Cardiac muscle cell (in vitro differentiated cells and primary cell): ENCODE measurements at regions not wholly inside any gene's neighbourhood (a gene's known extent, or its start where the extent isn't known, plus 50 kb on each side); places are given as distances from the start of the nearest gene placed in this dataset.

Experiments
- DNase-seq, 2 donors: peaks; one replicate each; pipeline versions ENCODE4 v3.0.0 to v3.0.0-alpha.2; 2010 to 2017; ENCODE audit warnings: low read depth in 1 of 2, low spot score in 1 of 2
- H3K27ac ChIP-seq: fragments of 200-600 bp; sonication (generic); 2 replicates; pipeline ENCODE4 v1.5.1; 2016
- H3K27me3 ChIP-seq: fragments of 200-600 bp; sonication (generic); 2 replicates; pipeline ENCODE4 v1.6.0; 2016; ENCODE audit warnings: control low read depth
- H3K36me3 ChIP-seq: fragments of 200-600 bp; sonication (generic); 2 replicates; pipeline ENCODE4 v1.5.1; 2016; ENCODE audit warnings: control low read depth
- H3K4me1 ChIP-seq: fragments of 200-600 bp; sonication (generic); 2 replicates; pipeline ENCODE4 v1.8.1; 2017; ENCODE audit warnings: low read depth, mild to moderate bottlenecking, mixed run types
- H3K4me3 ChIP-seq: fragments of 200-600 bp; sonication (generic); 2 replicates; pipeline ENCODE4 v1.5.1; 2016; ENCODE audit warnings: mild to moderate bottlenecking
- H3K9me3 ChIP-seq: fragments of 200-600 bp; sonication (generic); 2 replicates; pipeline ENCODE4 v1.5.1; 2017; ENCODE audit warnings: low read depth, mild to moderate bottlenecking, control low read depth
- CTCF ChIP-seq: IDR thresholded peaks from 2 replicates; pipeline ENCODE4 v1.5.1; 2012; ENCODE audit warnings: low read depth, mild to moderate bottlenecking, low read length

DNA sequence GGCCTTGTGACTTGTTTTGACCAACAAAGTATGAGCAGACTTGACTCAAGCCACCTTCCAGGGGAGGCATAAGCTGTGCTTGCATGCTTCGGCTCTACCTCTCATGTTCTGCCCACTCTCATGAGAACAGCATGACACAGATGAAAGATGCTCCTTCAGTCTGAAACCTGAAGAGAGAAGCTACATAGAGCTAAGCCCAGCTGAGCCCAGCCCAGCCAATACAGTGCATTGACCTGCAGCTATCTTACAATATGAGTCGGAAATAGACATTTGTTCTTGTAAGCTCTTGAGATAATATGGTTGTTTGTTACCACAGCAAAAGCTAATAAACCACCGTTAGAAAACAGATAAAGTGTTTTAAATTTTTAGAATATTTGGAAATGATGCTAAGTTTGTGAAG, 426.7 kb upstream of the PKDCC start:
- Histone ChIP-seq H3K4me3 (no peak overlapping the region), H3K9me3 (no peaks in the 10 kb centered on the region), H3K27ac (no peak overlapping the region), H3K27me3 (no peaks in the 10 kb centered on the region), H3K4me1 (no peaks in the 10 kb centered on the region), H3K36me3 (no peaks in the 10 kb centered on the region)
- TF ChIP-seq CTCF: no peak
- no peak for DNase-seq

DNA sequence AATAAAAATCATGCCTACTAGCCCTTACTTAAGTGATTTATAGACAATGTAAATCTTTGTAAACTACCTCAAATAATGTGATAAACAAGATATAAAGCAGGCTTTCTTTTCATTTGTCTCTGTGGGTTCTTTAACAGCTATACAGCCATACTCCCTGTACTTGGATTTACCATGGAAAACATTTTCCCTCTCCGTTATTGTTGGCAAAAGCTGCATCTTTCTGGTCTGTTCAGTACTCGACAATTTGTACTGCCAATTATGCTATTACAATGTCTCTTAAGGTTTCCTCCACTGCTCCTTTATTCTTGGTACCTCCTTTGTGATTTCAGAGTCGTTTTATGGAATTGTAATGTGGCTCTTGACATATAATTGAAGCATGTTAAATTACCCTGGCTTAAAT, 426.3 kb upstream of the PKDCC start:
- H3K4me3 ChIP-seq: no peak overlapping the region
- H3K27ac ChIP-seq: no peak overlapping the region
- no peaks in the 10 kb centered on the region for H3K9me3 ChIP-seq
- no peaks in the 10 kb centered on the region for H3K4me1 ChIP-seq
- no peak for TF ChIP-seq CTCF
- H3K27me3 ChIP-seq: no peaks in the 10 kb centered on the region
- no peaks in the 10 kb centered on the region for H3K36me3 ChIP-seq
- no peak for DNase-seq

DNA sequence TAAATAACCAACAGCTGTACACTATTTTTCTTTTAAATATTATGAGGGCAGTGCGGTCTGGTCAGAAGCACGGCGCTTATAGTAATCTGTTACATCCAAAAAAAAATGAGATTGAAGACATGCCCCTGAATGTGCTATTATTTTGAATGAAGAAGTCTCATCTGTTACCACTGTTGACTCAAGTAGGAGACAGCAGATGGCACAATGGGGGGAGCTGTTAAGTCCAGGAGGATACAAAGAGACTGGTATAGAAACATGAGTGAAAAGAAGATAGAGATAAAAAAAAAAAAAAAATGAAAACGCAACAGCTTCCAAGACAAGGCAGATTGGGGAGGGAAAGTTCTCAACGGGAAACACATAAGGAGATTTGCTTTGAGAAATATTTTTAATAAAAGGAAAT, 425.5 kb upstream of the PKDCC start:
- no peaks in the 10 kb centered on the region for H3K36me3 ChIP-seq
- no peaks in the 10 kb centered on the region for H3K27me3 ChIP-seq
- no peaks in the 10 kb centered on the region for H3K9me3 ChIP-seq
- H3K4me1 ChIP-seq: no peaks in the 10 kb centered on the region
- TF ChIP-seq CTCF: no peak
- no peak for DNase-seq
- H3K27ac ChIP-seq: no peak overlapping the region
- H3K4me3 ChIP-seq: no peak overlapping the region

GRCh38 chr2:41626936-41627335, 420.9 kb upstream of the PKDCC start:
- no peaks in the 10 kb centered on the region for H3K4me1 ChIP-seq
- no peak for DNase-seq
- no peaks in the 10 kb centered on the region for H3K27me3 ChIP-seq
- no peaks in the 10 kb centered on the region for H3K9me3 ChIP-seq
- H3K4me3 ChIP-seq: no peak overlapping the region
- no peak for TF ChIP-seq CTCF
- H3K27ac ChIP-seq: no peak overlapping the region
- no peaks in the 10 kb centered on the region for H3K36me3 ChIP-seq

GRCh38 chr2:41634686-41635085, 413.1 kb upstream of the PKDCC start:
- H3K4me1 ChIP-seq: no peaks in the 10 kb centered on the region
- TF ChIP-seq CTCF: no peak
- DNase-seq: no peak
- no peak overlapping the region for H3K27ac ChIP-seq
- no peak overlapping the region for H3K4me3 ChIP-seq
- H3K9me3 ChIP-seq: no peaks in the 10 kb centered on the region
- H3K27me3 ChIP-seq: no peaks in the 10 kb centered on the region
- no peaks in the 10 kb centered on the region for H3K36me3 ChIP-seq

- no peak for TF ChIP-seq CTCF
- Histone ChIP-seq H3K36me3 (no peaks in the 10 kb centered on the region), H3K27ac (no peak overlapping the region), H3K27me3 (no peaks in the 10 kb centered on the region), H3K9me3 (no peaks in the 10 kb centered on the region), H3K4me1 (no peaks in the 10 kb centered on the region), H3K4me3 (no peak overlapping the region)
- no peak for DNase-seq
These were observed 402.9 kb upstream of the PKDCC start for GRCh38 chr2:41644936-41645335.
